PC-3 (cell line): ENCODE measurements at regions not wholly inside any gene's neighbourhood (a gene's known extent, or its start where the extent isn't known, plus 50 kb on each side); places are given as distances from the start of the nearest gene placed in this dataset.

ENCODE experiments used
- CTCF ChIP-seq: fragments of 300-600 bp; sonication (generic); conservative IDR thresholded peaks from 2 replicates; pipeline ENCODE4 v1.5.1; 2017; ENCODE audit warnings: antibody characterized with exemption, low read depth, mild to moderate bottlenecking, low read length
- EZH2phosphoT487 ChIP-seq: fragments of 300-600 bp; sonication (generic); IDR thresholded peaks from 2 replicates; pipeline ENCODE4 v1.6.1; 2018; ENCODE audit warnings: mild to moderate bottlenecking, antibody characterized with exemption, low read length, borderline replicate concordance

DNA sequence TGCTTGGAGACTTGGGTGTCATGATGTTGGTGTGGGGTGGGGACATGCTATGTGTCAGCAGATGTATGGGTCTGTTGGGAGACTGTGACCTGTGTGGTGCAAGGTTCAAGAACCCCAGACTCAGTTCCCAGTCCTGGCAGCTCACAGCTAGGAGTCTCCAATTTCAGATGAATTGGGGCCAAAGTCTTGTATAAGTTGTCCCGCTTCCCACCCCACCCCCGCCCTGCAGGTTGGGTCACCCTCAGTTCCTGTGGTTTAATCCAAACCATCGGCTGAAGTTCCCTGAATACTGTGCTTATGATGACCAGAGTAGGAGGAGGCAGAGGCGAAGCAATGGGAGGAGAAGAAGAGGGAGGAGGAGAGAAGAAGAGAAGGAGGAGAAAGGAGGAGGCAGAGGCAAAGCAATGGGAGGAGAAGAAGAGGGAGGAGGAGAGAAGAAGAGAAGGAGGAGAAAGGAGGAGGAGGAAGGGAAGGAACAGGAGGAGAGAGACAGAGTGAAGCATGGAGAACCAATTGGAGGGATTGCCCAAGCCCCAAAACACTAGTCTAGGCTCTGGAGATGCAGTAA lies 112.6 kb downstream of the EFNB1 start:
- TF ChIP-seq CTCF (no peak), EZH2phosphoT487 (no peak)
